ENCODE measurements at regions not wholly inside any gene's neighbourhood (a gene's known extent, or its start where the extent isn't known, plus 50 kb on each side); places are given as distances from the start of the nearest gene placed in this dataset.

GRCh38 chr2:64844087-64844486, 145.1 kb upstream of the SLC1A4 start:
- H3K27me3 ChIP-seq = no peaks in the 10 kb centered on the region
- DNase-seq = no peak
- intact Hi-C loops (cut with DNase I) = no loop called here
- H3K27ac ChIP-seq = no peak overlapping the region
- 91 to 93% (median 93%) methylated on average over 2 of the region's 2 CpGs for WGBS, 4 donors
- H3K4me3 ChIP-seq = no peak overlapping the region
- no peaks in the 10 kb centered on the region for H3K9me3 ChIP-seq
- H3K4me1 ChIP-seq = peaks cover 0 to 59% (median 0%) of the 10 kb centered on the region in 12 donors
- TF ChIP-seq POLR2A (IDR thresholded peaks at IDR 0.05) (no peak), CTCF (IDR thresholded peaks at IDR 0.05) (no peak)
- ATAC-seq = no peak
- H3K36me3 ChIP-seq = no peaks in the 10 kb centered on the region

- no peak for ATAC-seq
- 86 to 88% (median 86%) methylated on average over 2 of the region's 2 CpGs for WGBS, 4 donors
- H3K27ac ChIP-seq = peak overlapping the region in 1 of 12 donors; percentile 29
These were observed 143.8 kb upstream of the SLC1A4 start for GRCh38 chr2:64845273-64845905.

DNA sequence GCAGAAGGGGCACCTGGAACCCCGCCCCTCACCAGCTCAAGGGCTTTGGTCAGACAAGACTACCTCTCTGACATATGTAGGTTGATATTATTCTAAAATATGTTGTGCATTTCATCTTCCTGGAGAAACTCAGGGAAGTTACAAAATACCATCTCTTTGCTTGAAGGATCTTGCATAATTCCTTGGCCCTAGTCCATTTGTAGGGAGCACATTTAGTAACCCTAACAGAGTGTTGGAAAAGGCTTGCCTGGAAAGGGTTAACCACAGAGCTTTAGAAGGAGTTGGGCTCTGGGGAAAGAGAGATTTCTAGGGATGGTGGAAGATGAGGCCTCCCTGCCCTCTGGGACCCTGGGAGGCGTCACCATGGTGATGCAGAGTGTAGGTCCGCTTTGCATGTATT, 143.0 kb upstream of the SLC1A4 start:
- no peaks in the 10 kb centered on the region for H3K27me3 ChIP-seq
- no peaks in the 10 kb centered on the region for H3K36me3 ChIP-seq
- intact Hi-C loops (cut with DNase I) = no loop called here
- no peak overlapping the region for H3K4me3 ChIP-seq
- H3K27ac ChIP-seq = peak overlapping the region in 1 of 12 donors; percentile 29
- WGBS, 4 donors = 84 to 89% (median 87%) methylated on average over 3 of the region's 3 CpGs
- ATAC-seq (no peak), DNase-seq (no peak)
- H3K9me3 ChIP-seq = no peaks in the 10 kb centered on the region
- TF ChIP-seq POLR2A (IDR thresholded peaks at IDR 0.05) = no peak
- TF ChIP-seq CTCF (IDR thresholded peaks at IDR 0.05) = no peak
- H3K4me1 ChIP-seq = peaks cover 0 to 49% (median 0%) of the 10 kb centered on the region in 12 donors

More at GRCh38 chr2:64845273-64845905, 143.8 kb upstream of the SLC1A4 start:
- intact Hi-C loops (cut with DNase I) = no loop called here
- H3K9me3 ChIP-seq = no peaks in the 10 kb centered on the region
- DNase-seq = no peak
- no peaks in the 10 kb centered on the region for H3K27me3 ChIP-seq
- TF ChIP-seq POLR2A (IDR thresholded peaks at IDR 0.05) (no peak), CTCF (IDR thresholded peaks at IDR 0.05) (no peak)
- H3K4me1 ChIP-seq = peaks cover 0 to 49% (median 0%) of the 10 kb centered on the region in 12 donors
- no peak overlapping the region for H3K4me3 ChIP-seq
- H3K36me3 ChIP-seq = no peaks in the 10 kb centered on the region

DNA sequence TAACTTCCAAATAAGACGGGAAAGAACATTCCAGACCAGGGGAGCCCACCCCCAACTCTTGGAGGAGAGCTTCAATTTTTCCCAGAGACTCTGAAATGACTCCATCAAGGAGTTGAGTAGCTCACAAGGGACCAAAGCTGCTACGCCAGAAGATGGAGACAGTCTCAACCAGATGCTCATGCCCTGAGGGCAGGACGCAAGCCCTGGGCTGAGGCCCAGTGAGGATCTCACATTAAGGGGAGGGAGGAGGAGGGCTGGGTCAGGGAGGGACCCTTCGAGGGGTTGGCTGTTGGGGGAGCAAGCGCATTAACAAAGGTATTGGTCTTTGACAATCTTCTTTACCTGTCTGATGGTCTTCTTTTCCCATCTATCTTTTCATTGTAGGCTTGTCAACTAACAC, 141.3 kb upstream of the SLC1A4 start:
- TF ChIP-seq POLR2A (IDR thresholded peaks at IDR 0.05) = no peak
- no peak for TF ChIP-seq CTCF (IDR thresholded peaks at IDR 0.05)
- DNase-seq (no peak), ATAC-seq (no peak)
- Histone ChIP-seq H3K9me3 (no peaks in the 10 kb centered on the region), H3K27me3 (no peaks in the 10 kb centered on the region), H3K36me3 (no peaks in the 10 kb centered on the region), H3K27ac (no peak overlapping the region), H3K4me3 (no peak overlapping the region), H3K4me1 (peaks cover 0 to 52% (median 0%) of the 10 kb centered on the region in 12 donors)
- intact Hi-C loops (cut with DNase I) = no loop called here
- WGBS, 4 donors = 81 to 94% (median 89%) methylated on average over 5 of the region's 5 CpGs
